ENCODE measurements at regions not wholly inside any gene's neighbourhood (a gene's known extent, or its start where the extent isn't known, plus 50 kb on each side); places are given as distances from the start of the nearest gene placed in this dataset.
"Not testable (repeated sequence)": the region's sequence is repeated elsewhere in the genome, so short reads cannot be mapped to it uniquely, and the experiment has no call there.

GRCh38 chr2:134056173-134056572 is 197.7 kb upstream of the MGAT5 start:
- DNase-seq (ENCODE audit: low read depth): no peak
- H3K4me3 ChIP-seq (ENCODE audit: low read depth, low read length): no peak overlapping the region
- no peak for TF ChIP-seq MYC (IDR thresholded peaks at IDR 0.05; ENCODE audit: low read depth, low read length)

- not testable (repeated sequence) for DNase-seq (ENCODE audit: low read depth); H3K4me3 ChIP-seq (ENCODE audit: low read depth, low read length)
Observed at GRCh38 chr2:134061066-134061465, 192.8 kb upstream of the MGAT5 start.

- not testable (repeated sequence) for H3K4me3 ChIP-seq (ENCODE audit: low read depth, low read length)
Observed at GRCh38 chr2:134062235-134062634, 191.6 kb upstream of the MGAT5 start.

GRCh38 chr2:134063916-134064315 is 190.0 kb upstream of the MGAT5 start:
- not testable (repeated sequence) for H3K4me3 ChIP-seq (ENCODE audit: low read depth, low read length); DNase-seq (ENCODE audit: low read depth)

More at GRCh38 chr2:134062235-134062634, 191.6 kb upstream of the MGAT5 start:
- DNase-seq (ENCODE audit: low read depth): not testable (repeated sequence)

GRCh38 chr2:134070281-134070741 is 183.6 kb upstream of the MGAT5 start:
- DNase-seq (ENCODE audit: low read depth): no peak
- TF ChIP-seq MAX (IDR thresholded peaks at IDR 0.05; ENCODE audit: low read depth, low read length) (no peak), MYC (IDR thresholded peaks at IDR 0.05; ENCODE audit: low read depth, low read length) (no peak), CTCF (IDR thresholded peaks at IDR 0.05; ENCODE audit: low read depth, low read length) (no peak), POLR2A (IDR thresholded peaks at IDR 0.05; ENCODE audit: extremely low read depth, insufficient read length) (no peak)
- no peak overlapping the region for H3K4me3 ChIP-seq (ENCODE audit: low read depth, low read length)

- no peak overlapping the region for H3K4me3 ChIP-seq (ENCODE audit: low read depth, low read length)
- no peak for TF ChIP-seq MAX (IDR thresholded peaks at IDR 0.05; ENCODE audit: low read depth, low read length)
- no peak for TF ChIP-seq MYC (IDR thresholded peaks at IDR 0.05; ENCODE audit: low read depth, low read length)
- TF ChIP-seq CTCF (IDR thresholded peaks at IDR 0.05; ENCODE audit: low read depth, low read length): no peak
- TF ChIP-seq POLR2A (IDR thresholded peaks at IDR 0.05; ENCODE audit: extremely low read depth, insufficient read length): no peak
- DNase-seq (ENCODE audit: low read depth): no peak
Observed at GRCh38 chr2:134072341-134072740, 181.5 kb upstream of the MGAT5 start.

GRCh38 chr2:134073023-134073422 is 180.8 kb upstream of the MGAT5 start:
- no peak overlapping the region for H3K4me3 ChIP-seq (ENCODE audit: low read depth, low read length)
- TF ChIP-seq MYC (IDR thresholded peaks at IDR 0.05; ENCODE audit: low read depth, low read length) (no peak), CTCF (IDR thresholded peaks at IDR 0.05; ENCODE audit: low read depth, low read length) (no peak), POLR2A (IDR thresholded peaks at IDR 0.05; ENCODE audit: extremely low read depth, insufficient read length) (no peak), MAX (IDR thresholded peaks at IDR 0.05; ENCODE audit: low read depth, low read length) (no peak)
- no peak for DNase-seq (ENCODE audit: low read depth)

- no peak overlapping the region for H3K4me3 ChIP-seq (ENCODE audit: low read depth, low read length)
- DNase-seq (ENCODE audit: low read depth): no peak
- no peak for TF ChIP-seq MYC (IDR thresholded peaks at IDR 0.05; ENCODE audit: low read depth, low read length)
- TF ChIP-seq CTCF (IDR thresholded peaks at IDR 0.05; ENCODE audit: low read depth, low read length): no peak
- no peak for TF ChIP-seq MAX (IDR thresholded peaks at IDR 0.05; ENCODE audit: low read depth, low read length)
- TF ChIP-seq POLR2A (IDR thresholded peaks at IDR 0.05; ENCODE audit: extremely low read depth, insufficient read length): no peak
Observed at GRCh38 chr2:134074619-134075018, 179.3 kb upstream of the MGAT5 start.

Data from NB4 (cell line).